ENCODE measurements at regions not wholly inside any gene's neighbourhood (a gene's known extent, or its start where the extent isn't known, plus 50 kb on each side); places are given as distances from the start of the nearest gene placed in this dataset. TPM values are rescaled to one million over a fixed set of nuclear protein-coding genes. Genes with fewer than 3 reads are reported as not detected.

Small RNA genes lying in the stretch of these regions (small RNA-seq; reads per million reads assigned to genes)
- gene RNU6-679P (ENCODE audit: low replicate concordance), result not detected

All from GM23338 (cell line).